HG03108 (cell line): ENCODE measurements at regions not wholly inside any gene's neighbourhood (a gene's known extent, or its start where the extent isn't known, plus 50 kb on each side); places are given as distances from the start of the nearest gene placed in this dataset.

Experiments
- ATAC-seq: cut with Tn5 transposase; IDR thresholded peaks from one replicate; pipeline ENCODE4 v1.9.1; 2021; ENCODE audit warnings: moderate library complexity; ENCODE audit not compliant: unreplicated experiment

- no peak for ATAC-seq
Measured at GRCh38 chr14:34025325-34026017, 74.6 kb upstream of the EGLN3 start.

GRCh38 chr14:34024768-34025144, 73.9 kb upstream of the EGLN3 start:
- no peak for ATAC-seq

GRCh38 chr14:34023824-34024767, 73.2 kb upstream of the EGLN3 start:
- no peak for ATAC-seq

- ATAC-seq: no peak
Measured at GRCh38 chr14:34021096-34021495, 70.2 kb upstream of the EGLN3 start.

- no peak for ATAC-seq
Measured at GRCh38 chr14:34020014-34020413, 69.1 kb upstream of the EGLN3 start.

GRCh38 chr14:34018564-34019244, 67.8 kb upstream of the EGLN3 start:
- ATAC-seq: peak; percentile 74

- ATAC-seq: no peak
Measured at GRCh38 chr14:34018125-34018524, 67.3 kb upstream of the EGLN3 start.

- ATAC-seq: no peak
Measured at GRCh38 chr14:34015383-34015782, 64.5 kb upstream of the EGLN3 start.

- ATAC-seq: no peak
Measured at GRCh38 chr14:34014936-34015335, 64.1 kb upstream of the EGLN3 start.

- ATAC-seq: peak; percentile 39
Measured at GRCh38 chr14:34013721-34014060, 62.8 kb upstream of the EGLN3 start.

GRCh38 chr14:34012978-34013720, 62.3 kb upstream of the EGLN3 start:
- peak; percentile 73 for ATAC-seq

GRCh38 chr14:34012369-34012768, 61.5 kb upstream of the EGLN3 start:
- ATAC-seq: no peak

- ATAC-seq: no peak
Measured at GRCh38 chr14:34009956-34010355, 59.1 kb upstream of the EGLN3 start.

GRCh38 chr14:34007902-34008301, 57.0 kb upstream of the EGLN3 start:
- no peak for ATAC-seq

GRCh38 chr14:34005901-34006300, 55.0 kb upstream of the EGLN3 start:
- no peak for ATAC-seq

- no peak for ATAC-seq
Measured at GRCh38 chr14:34004881-34005280, 54.0 kb upstream of the EGLN3 start.

- ATAC-seq: no peak
Measured at GRCh38 chr14:34003691-34004090, 52.8 kb upstream of the EGLN3 start.

- no peak for ATAC-seq
Measured at GRCh38 chr14:34003082-34003668, 52.3 kb upstream of the EGLN3 start.
